Stomach (tissue), 8 donors: ENCODE measurements at regions not wholly inside any gene's neighbourhood (a gene's known extent, or its start where the extent isn't known, plus 50 kb on each side); places are given as distances from the start of the nearest gene placed in this dataset.

Experiments
- DNase-seq, 2 donors: peaks; one replicate each; pipeline versions ENCODE4 v3.0.0 to v3.0.0-alpha.2; 2013 to 2019
- H3K27ac ChIP-seq, 5 donors: fragments of 200-600 bp in 4 of 5; sonication (generic) in 4 of 5; one replicate each; pipeline ENCODE4 v1.5.1; 2013 to 2019; ENCODE audit warnings: mild to moderate bottlenecking in 1 of 5, moderate library complexity in 1 of 5
- H3K27me3 ChIP-seq, 3 donors: fragments of 200-600 bp; sonication (generic); one replicate each; pipeline ENCODE4 v1.5.1; 2017 to 2019; ENCODE audit warnings: mixed run types in 1 of 3
- H3K36me3 ChIP-seq, 4 donors: fragments of 200-600 bp; sonication (generic); 1 replicate in 3 of 4; 2 replicates in 1 of 4; pipeline ENCODE4 v1.5.1; 2016 to 2019
- H3K4me1 ChIP-seq, 4 donors: fragments of 200-600 bp; sonication (generic); one replicate each; pipeline ENCODE4 v1.5.1; 2016 to 2019
- H3K4me3 ChIP-seq, 4 donors: fragments of 200-600 bp; sonication (generic) in 3 of 4; one replicate each; pipeline ENCODE4 v1.5.1; 2016 to 2019; ENCODE audit warnings: mild to moderate bottlenecking in 1 of 4
- H3K9me3 ChIP-seq, 4 donors: fragments of 200-600 bp; sonication (generic); one replicate each; pipeline ENCODE4 v1.5.1; 2016 to 2019
- EP300 ChIP-seq: sonication (generic); formaldehyde crosslinking; IDR thresholded peaks from one replicate; pipeline ENCODE4 v1.6.1; 2017; ENCODE audit warnings: antibody characterized with exemption
- POLR2A ChIP-seq, 4 donors: fragments of 450-650 bp; IDR thresholded peaks; one replicate each; pipeline ENCODE4 v1.6.1; 2016; ENCODE audit warnings: antibody characterized with exemption in 4 of 4, control low read depth in 2 of 4, mild to moderate bottlenecking in 1 of 4, moderate library complexity in 1 of 4
- POLR2AphosphoS5 ChIP-seq, 3 donors: sonication (generic); formaldehyde crosslinking; IDR thresholded peaks; one replicate each; pipeline ENCODE4 v1.6.1; 2016; ENCODE audit warnings: antibody characterized with exemption in 3 of 3
- WGBS, 5 donors: extraction: QIAGEN DNeasy Blood & Tissue Kit in 3 of 5; methylation state at CpG; one replicate each; pipeline versions ENCODE4 v1.1.5 to v1.1.7; 2013 to 2018; 5-methylcytosine and 5-hydroxymethylcytosine counted together
- intact Hi-C: fragments of 100-400 bp; cut with DNase I; formaldehyde crosslinking; loops from one replicate; pipeline ENCODE4 v1.15.1; 2023; ENCODE audit warnings: low total_unique reads
- TF ChIP-seq, protein P1 (sequence below), 7 experiments: fragments of 450-650 bp in 4 of 7; fragments of 200-600 bp in 3 of 7; sonication (generic) in 3 of 7; IDR thresholded peaks; one replicate each; pipeline ENCODE4 v1.5.1; 2016 to 2019; ENCODE audit warnings: antibody characterized with exemption in 7 of 7, control low read depth in 2 of 7, mild to moderate bottlenecking in 1 of 7
- donor health status: healthy with polysubstance abuse.
- donor health status: Bipolar disorder and iron deficiency.
- donor health status: healthy.

DNA sequence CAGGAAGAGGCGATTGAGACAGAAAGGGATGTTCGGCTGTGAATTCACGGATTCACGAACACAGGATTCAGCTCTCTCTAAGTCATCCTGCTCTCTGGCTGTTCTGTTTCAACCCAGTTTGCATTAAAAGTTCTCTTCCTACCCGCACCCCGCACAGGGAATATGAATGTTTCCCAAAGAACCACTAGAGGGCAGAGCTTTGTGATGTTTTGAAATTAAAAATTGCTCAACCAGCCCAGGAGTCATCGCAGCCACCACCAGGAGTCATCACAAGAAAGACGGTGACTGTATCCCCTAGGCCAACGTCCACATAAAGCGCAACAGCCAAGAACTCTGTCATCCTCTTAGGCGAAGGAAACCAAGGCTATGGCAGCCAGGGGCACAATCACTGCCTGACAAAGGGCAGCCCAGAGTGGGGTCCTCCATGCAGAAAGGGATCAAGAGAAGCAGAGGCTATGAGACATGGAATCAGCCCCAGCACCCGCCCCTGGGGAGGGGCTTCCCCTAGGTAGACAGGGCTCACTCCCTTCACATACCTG, 122.4 kb downstream of the WT1 start:
- no peaks in the 10 kb centered on the region for H3K36me3 ChIP-seq
- H3K4me1 ChIP-seq: peaks cover 0 to 28% (median 10%) of the 10 kb centered on the region in 4 donors
- no peak overlapping the region for H3K4me3 ChIP-seq
- intact Hi-C loops: no loop called here
- H3K27ac ChIP-seq: no peak overlapping the region
- WGBS, 5 donors: 36 to 46% (median 42%) methylated on average over 11 to 12 of the region's 12 CpGs
- H3K27me3 ChIP-seq: peaks cover 0 to 12% (median 0%) of the 10 kb centered on the region in 3 donors
- no peaks in the 10 kb centered on the region for H3K9me3 ChIP-seq
- TF ChIP-seq EP300: no peak
- TF ChIP-seq, protein P1, sequence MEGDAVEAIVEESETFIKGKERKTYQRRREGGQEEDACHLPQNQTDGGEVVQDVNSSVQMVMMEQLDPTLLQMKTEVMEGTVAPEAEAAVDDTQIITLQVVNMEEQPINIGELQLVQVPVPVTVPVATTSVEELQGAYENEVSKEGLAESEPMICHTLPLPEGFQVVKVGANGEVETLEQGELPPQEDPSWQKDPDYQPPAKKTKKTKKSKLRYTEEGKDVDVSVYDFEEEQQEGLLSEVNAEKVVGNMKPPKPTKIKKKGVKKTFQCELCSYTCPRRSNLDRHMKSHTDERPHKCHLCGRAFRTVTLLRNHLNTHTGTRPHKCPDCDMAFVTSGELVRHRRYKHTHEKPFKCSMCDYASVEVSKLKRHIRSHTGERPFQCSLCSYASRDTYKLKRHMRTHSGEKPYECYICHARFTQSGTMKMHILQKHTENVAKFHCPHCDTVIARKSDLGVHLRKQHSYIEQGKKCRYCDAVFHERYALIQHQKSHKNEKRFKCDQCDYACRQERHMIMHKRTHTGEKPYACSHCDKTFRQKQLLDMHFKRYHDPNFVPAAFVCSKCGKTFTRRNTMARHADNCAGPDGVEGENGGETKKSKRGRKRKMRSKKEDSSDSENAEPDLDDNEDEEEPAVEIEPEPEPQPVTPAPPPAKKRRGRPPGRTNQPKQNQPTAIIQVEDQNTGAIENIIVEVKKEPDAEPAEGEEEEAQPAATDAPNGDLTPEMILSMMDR (IDR thresholded peaks at IDR 0.05): peak in 3 of 7 experiments; percentile 21 to 37 (median 37)
- DNase-seq: peak in 1 of 2 donors; percentile 65

DNA sequence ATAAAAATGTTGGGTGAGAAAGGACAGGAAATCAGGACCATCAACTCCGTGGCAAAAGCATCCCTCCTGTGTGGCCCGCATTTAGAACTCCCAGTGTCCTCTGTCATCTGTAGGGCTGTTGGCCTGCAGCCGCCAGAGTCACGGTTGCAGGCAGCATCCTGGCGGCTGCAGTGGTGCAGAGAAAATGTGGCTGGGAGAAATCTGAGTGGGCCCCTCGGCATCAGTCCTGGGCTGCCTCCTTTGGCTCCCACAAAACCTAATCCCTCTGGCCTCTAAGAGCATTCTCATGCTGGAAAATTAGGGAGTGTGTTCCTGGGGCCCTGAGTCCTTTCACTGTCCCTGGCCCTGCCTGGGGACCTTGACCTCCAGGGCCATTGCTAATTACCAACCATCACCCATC, 121.9 kb downstream of the WT1 start:
- DNase-seq: no peak
- Histone ChIP-seq H3K9me3 (no peaks in the 10 kb centered on the region), H3K36me3 (no peaks in the 10 kb centered on the region), H3K27me3 (peaks cover 0 to 6% (median 0%) of the 10 kb centered on the region in 3 donors), H3K4me3 (no peak overlapping the region), H3K4me1 (peaks cover 0 to 28% (median 10%) of the 10 kb centered on the region in 4 donors), H3K27ac (no peak overlapping the region)
- TF ChIP-seq, protein P1 (IDR thresholded peaks at IDR 0.05): no peak
- no peak for TF ChIP-seq POLR2AphosphoS5 (IDR thresholded peaks at IDR 0.05)
- TF ChIP-seq EP300: no peak
- no peak for TF ChIP-seq POLR2A (IDR thresholded peaks at IDR 0.05)
- 72 to 86% (median 82%) methylated on average over 4 to 6 of the region's 6 CpGs for WGBS, 5 donors
- intact Hi-C loops: no loop called here

DNA sequence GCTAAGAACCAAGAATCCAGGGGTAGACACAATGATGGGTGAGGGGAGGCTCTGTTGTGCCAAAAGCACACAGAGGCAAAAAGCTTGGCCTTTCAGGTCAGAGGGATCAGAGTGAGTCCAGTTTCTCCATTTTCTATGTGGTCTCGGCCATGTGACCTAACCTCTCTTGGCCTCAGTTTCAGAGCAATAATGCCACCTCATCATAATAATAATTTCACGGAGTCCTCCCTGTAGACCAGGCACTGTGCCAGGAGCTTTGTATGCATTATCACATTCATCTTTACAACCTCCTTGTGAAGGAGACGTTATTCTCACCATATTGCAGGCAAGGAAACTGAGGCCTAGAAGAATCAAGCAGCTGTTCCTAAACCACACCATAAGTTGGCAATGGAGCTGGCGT, 120.2 kb downstream of the WT1 start:
- 78 to 92% (median 79%) methylated on average over 4 of the region's 4 CpGs for WGBS, 5 donors
- intact Hi-C loops: no loop called here
- H3K4me1 ChIP-seq: peaks cover 0 to 23% (median 8%) of the 10 kb centered on the region in 4 donors
- DNase-seq: no peak
- H3K36me3 ChIP-seq: no peaks in the 10 kb centered on the region
- peaks cover 0 to 4% (median 0%) of the 10 kb centered on the region in 3 donors for H3K27me3 ChIP-seq
- H3K27ac ChIP-seq: no peak overlapping the region
- no peak overlapping the region for H3K4me3 ChIP-seq
- no peak for TF ChIP-seq POLR2A (IDR thresholded peaks at IDR 0.05)
- TF ChIP-seq EP300: no peak
- TF ChIP-seq, protein P1 (IDR thresholded peaks at IDR 0.05): no peak
- TF ChIP-seq POLR2AphosphoS5 (IDR thresholded peaks at IDR 0.05): no peak
- no peaks in the 10 kb centered on the region for H3K9me3 ChIP-seq

DNA sequence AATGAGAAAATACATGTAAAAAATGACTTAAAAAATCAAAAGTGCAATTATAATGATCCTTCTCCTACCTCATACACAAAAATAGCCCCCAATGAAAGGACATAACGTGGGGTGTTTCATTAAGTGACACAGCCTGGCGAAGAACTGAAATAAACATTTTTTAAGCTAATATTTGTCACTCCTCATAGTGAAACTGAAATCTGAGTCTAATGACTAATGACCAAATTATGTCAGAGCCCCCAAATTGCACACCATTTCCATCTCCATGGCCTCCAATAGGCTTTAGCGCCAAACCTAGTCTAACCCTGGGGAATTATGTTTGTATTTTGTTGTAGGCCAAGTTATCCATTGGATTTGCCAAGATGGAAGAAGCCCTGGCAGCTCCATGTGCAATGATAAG, 119.1 kb downstream of the WT1 start:
- Histone ChIP-seq H3K9me3 (no peaks in the 10 kb centered on the region), H3K4me1 (peaks cover 0 to 15% (median 4%) of the 10 kb centered on the region in 4 donors), H3K36me3 (no peaks in the 10 kb centered on the region), H3K27me3 (peaks cover 0 to under 1% (median 0%) of the 10 kb centered on the region in 3 donors), H3K27ac (no peak overlapping the region), H3K4me3 (no peak overlapping the region)
- 79 to 88% (median 81%) methylated on average over 3 of the region's 3 CpGs for WGBS, 5 donors
- TF ChIP-seq POLR2AphosphoS5 (IDR thresholded peaks at IDR 0.05) (no peak), EP300 (no peak), POLR2A (IDR thresholded peaks at IDR 0.05) (no peak)
- TF ChIP-seq, protein P1 (IDR thresholded peaks at IDR 0.05): no peak
- intact Hi-C loops: no loop called here
- no peak for DNase-seq
